Sigmoid colon (tissue), 4 donors: ENCODE measurements at regions not wholly inside any gene's neighbourhood (a gene's known extent, or its start where the extent isn't known, plus 50 kb on each side); places are given as distances from the start of the nearest gene placed in this dataset.

Source experiments
- CTCF ChIP-seq, 4 experiments: fragments of 450-650 bp in 3 of 4; fragments of 200-600 bp in 1 of 4; IDR thresholded peaks; one replicate each; pipeline ENCODE4 v1.5.1; 2016 to 2019; ENCODE audit warnings: antibody characterized with exemption in 4 of 4, mild to moderate bottlenecking in 3 of 4, moderate library complexity in 2 of 4
- EP300 ChIP-seq, 4 donors: sonication (generic); formaldehyde crosslinking; IDR thresholded peaks; one replicate each; pipeline ENCODE4 v1.6.1; 2017; ENCODE audit warnings: antibody characterized with exemption in 4 of 4
- POLR2A ChIP-seq, 2 donors: fragments of 450-650 bp; IDR thresholded peaks; one replicate each; pipeline ENCODE4 v1.6.1; 2016; ENCODE audit warnings: antibody characterized with exemption in 2 of 2, mild to moderate bottlenecking in 2 of 2, moderate library complexity in 2 of 2
- POLR2AphosphoS5 ChIP-seq, 4 donors: sonication (generic); formaldehyde crosslinking; IDR thresholded peaks; one replicate each; pipeline ENCODE4 v1.6.1; 2017; ENCODE audit warnings: antibody characterized with exemption in 4 of 4

GRCh38 chr4:74661427-74662201 lies 132.7 kb downstream of the BTC start:
- no peak for TF ChIP-seq CTCF (IDR thresholded peaks at IDR 0.05)
- no peak for TF ChIP-seq POLR2AphosphoS5 (IDR thresholded peaks at IDR 0.05)
- no peak for TF ChIP-seq POLR2A (IDR thresholded peaks at IDR 0.05)
- no peak for TF ChIP-seq EP300 (IDR thresholded peaks at IDR 0.05)
